GM12878 (cell line): ENCODE measurements at regions not wholly inside any gene's neighbourhood (a gene's known extent, or its start where the extent isn't known, plus 50 kb on each side); places are given as distances from the start of the nearest gene placed in this dataset.

ENCODE experiments used
- ATAC-seq: fragments of 200-7000 bp; cut with Tn5 transposase; 3 replicates; pipeline ENCODE4 v1.9.1; 2020; ENCODE audit warnings: mild to moderate bottlenecking, moderate library complexity
- BruUV-seq: library from RNA; stranded (reverse); fragments of 400-500 nt; replicated peaks from 2 replicates; lab custom pipeline; 2021; lab: Mats Ljungman, UMichigan
- CTCF ChIA-PET: fragments of 300-600 bp; sonication (Branson Sonifier 250); formaldehyde crosslinking; extraction: SDS; loops from one replicate; lab custom pipeline; 2021; ENCODE audit warnings: inconsistent platforms; lab: Yijun Ruan, JAX
- POLR2A ChIA-PET: fragments of 350-600 bp; formaldehyde crosslinking; extraction: SDS; loops from one replicate; lab custom pipeline; 2021; ENCODE audit warnings: inconsistent platforms; lab: Charles Lee
- RAD21 ChIA-PET: fragments of 300-600 bp; sonication (Branson Sonifier 250); formaldehyde crosslinking; loops from one replicate; lab custom pipeline; 2023; ENCODE audit warnings: antibody characterized with exemption; ENCODE audit not compliant: unreplicated experiment; lab: Charles Lee
- SMC1A ChIA-PET: fragments of 300-600 bp; sonication (Branson Sonifier 250); formaldehyde crosslinking; loops from one replicate; lab custom pipeline; 2023; ENCODE audit not compliant: unreplicated experiment, uncharacterized antibody; lab: Charles Lee
- DNase-seq: peaks from one replicate; pipeline ENCODE4 v3.0.0-alpha.2; 2011; ENCODE audit warnings: low read depth, low spot score
- FAIRE-seq: peaks from 3 replicates; lab custom pipeline; 2011; peaks lifted over from hg19 to GRCh38; lab: Jason Lieb, UNC
- H2AFZ ChIP-seq: 2 replicates; pipeline ENCODE4 v1.6.0; 2011; ENCODE audit warnings: low read depth, low read length, control low read depth; ENCODE audit not compliant: control insufficient read depth
- H3K27ac ChIP-seq: 2 replicates; pipeline ENCODE4 v1.5.1; 2011; ENCODE audit warnings: control low read depth; ENCODE audit not compliant: control insufficient read depth, insufficient read depth
- H3K27me3 ChIP-seq, 2 experiments: replicated peaks in 1 of 2; 2 replicates each; pipeline versions ENCODE4 v1.6.0 to v1.6.1; 2011; ENCODE audit warnings: low read length in 1 of 2; ENCODE audit not compliant: control insufficient read depth in 2 of 2, insufficient read depth in 2 of 2
- H3K36me3 ChIP-seq, 2 experiments: 2 replicates each; pipeline ENCODE4 v1.5.1; 2011; ENCODE audit warnings: low read length in 1 of 2; ENCODE audit not compliant: control insufficient read depth in 2 of 2, insufficient read depth in 2 of 2
- H3K4me1 ChIP-seq: 2 replicates; pipeline ENCODE4 v1.6.1; 2011; ENCODE audit warnings: mild to moderate bottlenecking, low read length, moderate library complexity, mixed read lengths; ENCODE audit not compliant: control insufficient read depth, insufficient read depth
- H3K4me2 ChIP-seq: 2 replicates; pipeline ENCODE4 v1.6.0; 2011; ENCODE audit warnings: control low read depth; ENCODE audit not compliant: control insufficient read depth, insufficient read depth
- H3K4me3 ChIP-seq: fragments of 200-600 bp; sonication (generic); 2 replicates; pipeline ENCODE4 v1.5.1; 2016
- H3K79me2 ChIP-seq: 2 replicates; pipeline ENCODE4 v1.6.0; 2011; ENCODE audit warnings: low read length; ENCODE audit not compliant: control insufficient read depth, insufficient read depth
- H3K9ac ChIP-seq: 2 replicates; pipeline ENCODE4 v1.8.0; 2011; ENCODE audit warnings: low read length, control low read depth, mixed read lengths; ENCODE audit not compliant: control insufficient read depth, insufficient read depth
- H3K9me3 ChIP-seq: replicated peaks from 3 replicates; pipeline ENCODE4 v1.5.1; 2011; ENCODE audit warnings: mild to moderate bottlenecking, low read length; ENCODE audit not compliant: control insufficient read depth, insufficient read depth
- H4K20me1 ChIP-seq: 2 replicates; pipeline ENCODE4 v1.6.0; 2011; ENCODE audit not compliant: control insufficient read depth, insufficient read depth
- ATF7 ChIP-seq: fragments of 450-650 bp; IDR thresholded peaks from 2 replicates; pipeline ENCODE4 v1.6.1; 2016; ENCODE audit warnings: low read depth, mild to moderate bottlenecking
- EZH2 ChIP-seq: IDR thresholded peaks from 2 replicates; pipeline ENCODE4 v1.6.1; 2012; ENCODE audit warnings: low read depth, mild to moderate bottlenecking, control low read depth, inconsistent platforms, low read length, borderline replicate concordance; ENCODE audit not compliant: control insufficient read depth
- LARP7 ChIP-seq: fragments of 450-650 bp; IDR thresholded peaks from 2 replicates; pipeline ENCODE4 v1.6.1; 2017; ENCODE audit warnings: mild to moderate bottlenecking
- MYB ChIP-seq: fragments of 150-350 bp; IDR thresholded peaks from 2 replicates; pipeline ENCODE4 v1.6.1; 2014; ENCODE audit warnings: mild to moderate bottlenecking, low read depth, low read length, borderline replicate concordance
- SIX5 ChIP-seq: IDR thresholded peaks from 2 replicates; pipeline ENCODE4 v1.6.1; 2011; ENCODE audit warnings: mild to moderate bottlenecking, low read depth, low read length, moderate library complexity; ENCODE audit not compliant: severe bottlenecking
- ZBTB33 ChIP-seq: fragments of 450-650 bp; IDR thresholded peaks from 2 replicates; pipeline ENCODE4 v1.6.1; 2017; ENCODE audit warnings: mild to moderate bottlenecking
- ZSCAN29 ChIP-seq: fragments of 450-650 bp; IDR thresholded peaks from 2 replicates; pipeline ENCODE4 v1.6.1; 2017; ENCODE audit warnings: mild to moderate bottlenecking, moderate library complexity
- WGBS: methylation state at CpG from one replicate; pipeline ENCODE4 v1.1.6; 2016; ENCODE audit warnings: low lambda C conversion rate; ENCODE audit not compliant: insufficient replicate concordance, insufficient coverage; ENCODE audit errors: missing lambda C conversion rate; 5-methylcytosine and 5-hydroxymethylcytosine counted together
- in situ Hi-C: fragments of 300-500 bp; cut with MboI; formaldehyde crosslinking; loops from 9 replicates; pipeline ENCODE4 v1.14.3; 2018; ENCODE audit warnings: mixed read lengths
- intact Hi-C: fragments of 100-400 bp; cut with micrococcal nuclease; formaldehyde crosslinking; loops from one replicate; pipeline ENCODE4 v1.14.2; 2022; ENCODE audit not compliant: unreplicated experiment

GRCh38 chr12:107178776-107179175, 85.4 kb upstream of the CRY1 start (continued):
- no peak for TF ChIP-seq MYB

DNA sequence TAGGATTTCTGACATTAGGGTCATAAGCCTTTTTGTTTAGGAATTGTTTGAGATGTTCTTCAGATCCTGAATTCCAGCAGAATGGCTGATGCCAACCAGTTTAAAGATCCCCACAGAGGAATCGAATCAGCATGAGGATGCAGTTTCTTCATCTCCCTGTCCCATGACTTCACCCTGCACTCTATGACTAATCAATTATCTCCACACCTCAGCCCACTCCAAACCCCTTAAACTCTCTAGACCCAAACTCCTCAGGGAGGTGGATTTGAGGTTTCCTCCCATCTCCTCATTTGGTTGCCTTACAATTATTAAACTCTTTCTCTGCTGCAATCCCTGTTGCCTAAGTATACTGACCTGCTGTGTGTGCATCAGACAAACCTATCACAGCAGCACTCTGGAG, 86.5 kb upstream of the CRY1 start:
- Histone ChIP-seq H2AFZ (no peak overlapping the region), H3K36me3 (no peaks in the 10 kb centered on the region), H3K4me3 (no peak overlapping the region), H3K79me2 (no peaks in the 10 kb centered on the region), H3K4me1 (no peaks in the 10 kb centered on the region), H3K9me3 (no peaks in the 10 kb centered on the region), H3K27me3 (no peaks in the 10 kb centered on the region), H3K9ac (no peak overlapping the region), H4K20me1 (no peaks in the 10 kb centered on the region), H3K27ac (no peak overlapping the region), H3K4me2 (no peak overlapping the region)
- no peak for TF ChIP-seq ZSCAN29
- no peak for TF ChIP-seq ATF7
- no peak for TF ChIP-seq LARP7
- no peak for TF ChIP-seq EZH2
- TF ChIP-seq SIX5 = no peak
- no peak for TF ChIP-seq ZBTB33
- no peak for DNase-seq
- ATAC-seq = no peak
- ChIA-PET POLR2A (no interaction called here), CTCF (no interaction called here), SMC1A (no interaction called here), RAD21 (no interaction called here)
- no peak for FAIRE-seq
- BruUV-seq = no TSS peak
- in situ Hi-C loops (no loop called here), intact Hi-C loops (no loop called here)
- WGBS = 0% methylated on average over 1 of the region's 1 CpG
